DND-41 (cell line): ENCODE measurements at regions not wholly inside any gene's neighbourhood (a gene's known extent, or its start where the extent isn't known, plus 50 kb on each side); places are given as distances from the start of the nearest gene placed in this dataset.

Experiments used
- EZH2 ChIP-seq: IDR thresholded peaks from 3 replicates; pipeline ENCODE4 v1.6.1; 2012; ENCODE audit warnings: borderline replicate concordance, low read depth, mild to moderate bottlenecking, moderate library complexity, low read length, inconsistent platforms; ENCODE audit not compliant: severe bottlenecking
- TF ChIP-seq, protein P1 (sequence below): IDR thresholded peaks from 2 replicates; pipeline ENCODE4 v1.5.1; 2012; ENCODE audit warnings: borderline replicate concordance, low read length, moderate library complexity, mild to moderate bottlenecking; ENCODE audit not compliant: poor library complexity, severe bottlenecking; ENCODE audit errors: extremely low read depth

DNA sequence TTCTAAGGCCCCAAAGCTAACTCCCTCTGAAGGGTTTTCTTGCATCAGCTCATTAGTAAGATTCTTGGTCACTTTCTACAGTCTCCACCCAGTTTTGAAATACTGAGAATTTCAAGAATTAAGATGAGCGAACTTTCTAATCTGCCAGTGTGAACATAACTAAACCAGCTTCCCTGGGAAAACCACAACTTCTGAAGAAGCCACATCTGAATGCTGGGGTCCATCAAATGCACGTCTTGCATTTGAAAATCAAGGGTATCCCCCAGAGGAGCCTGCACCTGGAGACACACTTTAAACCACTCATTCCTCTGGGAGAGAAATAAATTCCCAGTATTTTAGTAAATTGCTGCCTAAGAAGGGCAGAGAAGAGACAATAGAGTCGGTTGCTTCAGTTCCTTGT lies 292.1 kb upstream of the CDH4 start:
- no peak for TF ChIP-seq EZH2
- TF ChIP-seq, protein P1, sequence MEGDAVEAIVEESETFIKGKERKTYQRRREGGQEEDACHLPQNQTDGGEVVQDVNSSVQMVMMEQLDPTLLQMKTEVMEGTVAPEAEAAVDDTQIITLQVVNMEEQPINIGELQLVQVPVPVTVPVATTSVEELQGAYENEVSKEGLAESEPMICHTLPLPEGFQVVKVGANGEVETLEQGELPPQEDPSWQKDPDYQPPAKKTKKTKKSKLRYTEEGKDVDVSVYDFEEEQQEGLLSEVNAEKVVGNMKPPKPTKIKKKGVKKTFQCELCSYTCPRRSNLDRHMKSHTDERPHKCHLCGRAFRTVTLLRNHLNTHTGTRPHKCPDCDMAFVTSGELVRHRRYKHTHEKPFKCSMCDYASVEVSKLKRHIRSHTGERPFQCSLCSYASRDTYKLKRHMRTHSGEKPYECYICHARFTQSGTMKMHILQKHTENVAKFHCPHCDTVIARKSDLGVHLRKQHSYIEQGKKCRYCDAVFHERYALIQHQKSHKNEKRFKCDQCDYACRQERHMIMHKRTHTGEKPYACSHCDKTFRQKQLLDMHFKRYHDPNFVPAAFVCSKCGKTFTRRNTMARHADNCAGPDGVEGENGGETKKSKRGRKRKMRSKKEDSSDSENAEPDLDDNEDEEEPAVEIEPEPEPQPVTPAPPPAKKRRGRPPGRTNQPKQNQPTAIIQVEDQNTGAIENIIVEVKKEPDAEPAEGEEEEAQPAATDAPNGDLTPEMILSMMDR: no peak
